ENCODE measurements at regions not wholly inside any gene's neighbourhood (a gene's known extent, or its start where the extent isn't known, plus 50 kb on each side); places are given as distances from the start of the nearest gene placed in this dataset.
"Not testable (repeated sequence)": the region's sequence is repeated elsewhere in the genome, so short reads cannot be mapped to it uniquely, and the experiment has no call there.

DNA sequence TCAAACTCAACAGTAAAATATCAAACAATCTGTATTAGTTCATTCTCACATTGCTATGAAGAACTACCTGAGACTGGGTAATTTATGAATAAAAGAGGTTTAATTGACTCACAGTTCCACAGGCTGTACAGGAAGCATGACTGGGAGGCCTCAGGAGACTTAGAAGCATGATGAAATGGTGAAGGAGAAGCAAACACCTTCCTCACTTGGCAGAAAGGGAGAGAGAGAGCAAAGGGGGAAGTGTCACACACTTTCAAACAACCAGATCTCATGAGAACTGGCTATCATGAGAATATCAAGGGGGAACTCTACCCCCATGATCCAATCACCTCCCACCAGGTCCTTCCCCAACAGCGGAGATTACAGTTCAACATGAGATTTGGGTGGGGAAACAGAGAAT is 198.5 kb upstream of the CRIM1 start:
- not testable (repeated sequence) for DNase-seq

DNA sequence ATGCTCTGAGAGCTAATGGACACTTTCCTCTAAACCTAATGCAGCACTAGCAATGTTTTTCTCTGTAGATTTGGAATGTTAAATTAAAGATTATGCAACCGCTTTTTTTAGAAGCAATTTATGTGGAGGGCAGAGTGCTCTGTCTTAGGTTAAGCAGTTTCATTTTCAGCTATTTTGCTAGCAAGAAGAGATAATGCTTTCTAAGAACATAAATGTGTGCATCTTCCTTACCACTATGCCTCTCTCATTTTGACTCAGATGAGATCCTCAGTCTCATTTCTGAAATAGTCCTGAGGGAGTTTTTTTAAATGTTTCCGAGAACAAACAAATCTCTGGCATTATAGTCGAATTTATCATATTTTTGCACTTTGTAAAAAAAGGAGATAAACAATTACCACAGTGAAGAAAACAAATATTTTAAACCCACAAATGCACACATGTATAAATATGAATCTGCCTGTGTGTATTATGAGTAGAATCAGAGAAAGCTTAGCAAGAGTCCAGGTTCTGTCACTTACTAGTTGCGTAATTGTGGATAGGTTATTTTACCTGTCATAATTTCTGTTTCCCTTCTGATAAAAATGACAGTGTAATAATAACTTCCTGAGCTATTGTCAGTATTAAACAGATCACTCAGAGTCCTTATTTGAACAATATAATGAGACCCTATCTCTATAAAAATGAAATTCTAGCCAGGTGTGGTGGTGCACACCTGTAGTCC is 207.7 kb upstream of the CRIM1 start:
- DNase-seq = no peak

DNA sequence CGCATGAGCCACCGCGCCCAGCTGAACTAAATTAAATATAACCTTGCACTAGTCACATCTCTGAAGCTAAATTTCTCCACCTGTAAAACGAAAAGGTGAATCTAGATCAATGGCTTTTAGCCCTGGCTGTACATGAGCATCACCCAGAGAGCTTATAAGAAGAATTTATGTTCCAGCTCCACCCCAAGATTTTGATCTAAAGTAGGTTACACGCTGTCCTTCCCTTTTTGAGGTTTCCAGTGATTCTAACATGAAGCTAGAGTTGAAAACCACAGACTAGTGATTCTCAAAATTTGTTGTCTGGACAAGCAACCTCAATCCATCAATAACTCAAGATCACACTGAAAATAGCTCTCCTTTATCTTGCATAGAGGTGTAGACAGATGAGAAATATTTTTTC is 208.8 kb upstream of the CRIM1 start:
- no peak for DNase-seq

- no peak for DNase-seq
These were observed 215.2 kb upstream of the CRIM1 start for GRCh38 chr2:36140391-36140790.

DNA sequence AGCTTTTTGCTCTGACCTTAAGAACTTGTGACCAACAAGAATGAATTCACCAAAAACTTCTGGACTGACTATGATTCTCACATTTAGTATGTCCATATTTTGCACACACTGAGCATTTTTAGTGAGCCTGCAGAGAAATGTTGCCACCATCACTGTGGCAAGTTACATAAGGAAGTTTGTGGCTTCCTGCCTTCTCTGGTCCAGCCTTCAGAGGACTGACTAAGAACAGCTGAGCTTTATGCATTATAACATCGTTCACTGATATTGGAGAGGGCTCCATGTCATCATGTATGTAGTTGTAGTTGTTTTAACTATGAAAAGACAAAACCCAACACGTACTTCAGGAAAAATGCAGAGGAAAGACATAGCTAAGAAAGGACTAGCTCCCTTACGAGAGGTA is 218.0 kb upstream of the CRIM1 start:
- DNase-seq = no peak

- no peak for DNase-seq
These were observed 221.3 kb upstream of the CRIM1 start for GRCh38 chr2:36134281-36134680.

GRCh38 chr2:36128359-36128758 is 227.2 kb upstream of the CRIM1 start:
- no peak for DNase-seq

DNA sequence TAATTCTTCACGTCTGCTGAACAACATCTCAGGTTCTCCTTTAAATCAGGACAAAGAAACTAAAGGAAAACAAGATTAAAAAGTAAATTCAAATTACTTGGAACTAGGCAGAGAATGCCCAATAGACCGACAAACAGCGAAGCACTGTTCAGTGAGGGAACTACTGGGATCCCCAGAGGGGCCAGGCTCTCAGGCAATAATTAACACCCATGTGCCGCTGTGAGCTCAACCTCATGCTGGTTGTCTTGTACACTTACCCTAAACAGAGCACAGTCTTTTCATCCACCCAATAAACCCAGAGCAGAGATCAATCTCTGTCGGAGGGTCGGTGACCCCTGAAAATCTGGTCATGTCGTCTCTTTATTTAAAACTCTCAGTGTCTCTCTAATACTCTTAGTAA is 229.9 kb upstream of the CRIM1 start:
- DNase-seq = no peak

DNA sequence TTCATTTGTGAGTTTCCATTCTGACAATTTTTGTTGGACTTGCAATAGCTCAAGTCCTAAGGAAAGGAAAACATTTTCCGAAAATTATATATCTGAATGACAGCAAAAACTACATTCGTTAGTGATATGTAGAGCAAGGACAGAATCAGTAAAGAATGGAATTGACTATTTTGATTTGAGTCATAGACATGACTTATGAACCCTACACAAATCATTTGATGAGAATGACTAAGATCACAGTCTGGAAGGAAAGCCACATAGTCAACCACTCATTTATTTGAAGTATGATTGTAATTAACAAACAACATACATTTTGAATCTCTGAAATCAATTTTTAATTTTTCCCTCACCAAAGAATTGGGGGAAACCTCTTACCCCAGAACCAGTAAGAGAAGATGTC is 231.6 kb upstream of the CRIM1 start:
- DNase-seq = no peak

DNA sequence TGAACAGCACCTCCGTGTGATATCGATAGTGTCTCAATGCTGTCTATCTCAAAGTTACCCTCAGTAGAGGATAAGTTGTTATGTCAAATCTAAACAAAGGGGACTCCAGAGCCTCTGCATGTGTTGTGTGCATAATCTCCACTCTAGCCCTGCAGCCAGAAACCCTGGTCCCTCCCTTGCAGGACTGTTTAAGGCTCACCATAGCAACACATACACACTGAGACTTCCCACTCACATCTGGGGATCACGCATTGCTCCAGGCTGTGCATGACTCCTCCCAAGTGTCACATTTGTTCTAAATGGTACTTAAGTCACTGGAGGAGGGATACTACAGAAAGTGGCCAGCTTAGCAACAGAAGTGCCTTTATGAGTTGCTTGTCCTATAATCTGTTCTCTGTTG is 258.6 kb upstream of the CRIM1 start:
- DNase-seq = no peak

GRCh38 chr2:36091844-36092741 is 263.5 kb upstream of the CRIM1 start:
- DNase-seq = not testable (repeated sequence)

DNA sequence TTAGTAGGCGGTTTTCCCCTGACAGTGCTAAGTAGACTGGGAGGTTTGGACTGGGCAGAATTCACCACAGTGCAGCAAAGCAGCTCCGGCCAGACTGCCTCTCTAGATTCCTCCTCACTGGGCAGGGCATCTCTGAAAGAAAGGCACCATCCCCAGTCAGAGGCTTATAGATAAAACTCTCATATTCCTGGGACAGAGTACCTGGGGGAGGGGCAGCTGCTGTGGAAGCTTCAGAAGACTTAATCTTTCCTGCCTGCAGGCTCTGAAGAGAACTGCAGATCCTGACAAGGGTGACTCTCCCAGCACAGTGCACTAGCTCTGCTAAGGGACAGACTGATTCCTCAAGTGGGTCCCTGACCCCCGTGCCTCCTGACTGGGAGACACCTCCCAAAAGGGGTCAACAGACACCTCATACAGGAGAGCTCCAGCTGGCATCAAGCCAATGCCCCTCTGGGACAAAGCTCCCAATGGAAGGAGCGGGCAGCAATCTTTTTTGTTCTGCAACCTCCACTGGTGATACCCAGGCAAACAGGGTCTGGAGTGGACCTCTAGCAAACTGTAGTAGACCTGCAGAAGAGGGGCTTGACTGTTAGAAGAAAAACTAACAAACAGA is 266.8 kb upstream of the CRIM1 start:
- DNase-seq = no peak

- no peak for DNase-seq
These were observed 268.2 kb upstream of the CRIM1 start for GRCh38 chr2:36087344-36087743.

GRCh38 chr2:36079793-36080192 is 275.8 kb upstream of the CRIM1 start:
- no peak for DNase-seq

- no peak for DNase-seq
These were observed 281.6 kb upstream of the CRIM1 start for GRCh38 chr2:36074008-36074407.

GRCh38 chr2:36071698-36072097 is 283.9 kb upstream of the CRIM1 start:
- no peak for DNase-seq

- DNase-seq = no peak
These were observed 286.5 kb upstream of the CRIM1 start for GRCh38 chr2:36069074-36069473.

DNA sequence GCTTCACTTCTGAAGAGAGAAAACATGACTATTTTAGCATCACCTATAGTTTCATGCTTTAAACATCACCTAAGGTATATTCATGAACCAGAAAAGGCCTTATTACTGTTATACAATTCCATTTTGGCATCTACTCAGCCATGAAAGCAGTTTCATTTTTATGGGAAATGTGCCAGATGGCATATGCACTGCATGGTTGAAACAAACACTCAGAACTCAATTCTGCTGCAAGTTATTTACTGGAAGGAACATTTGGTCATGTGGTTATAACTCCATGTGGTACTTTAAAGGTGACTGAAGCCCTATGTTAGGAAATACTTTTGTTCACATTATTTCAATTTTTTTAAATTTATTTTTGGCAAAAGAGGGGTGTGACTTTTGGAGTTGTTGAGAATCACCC is 287.5 kb upstream of the CRIM1 start:
- peak; percentile 4 for DNase-seq

GRCh38 chr2:36060133-36060532 is 295.4 kb upstream of the CRIM1 start:
- no peak for DNase-seq

DNA sequence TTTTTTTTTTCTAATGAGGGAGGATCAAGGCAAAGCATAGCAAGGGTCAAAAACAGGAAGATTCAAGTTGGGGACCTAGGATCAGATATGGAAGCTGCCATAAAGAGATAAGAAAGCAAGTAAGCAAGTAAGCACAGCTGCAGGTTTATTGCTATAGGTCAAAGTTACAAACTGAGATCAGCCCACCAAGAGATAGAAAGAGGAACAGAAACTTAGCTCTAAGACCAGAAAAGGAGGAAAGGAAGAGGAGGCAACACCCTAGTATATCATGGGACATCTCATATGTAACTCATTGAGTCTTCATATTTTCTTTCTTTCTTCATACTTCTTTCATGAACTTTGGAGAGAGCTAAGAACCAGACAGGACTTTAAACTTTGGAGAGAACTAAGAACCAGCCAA is 295.9 kb upstream of the CRIM1 start:
- peak; percentile 53 for DNase-seq

DNA sequence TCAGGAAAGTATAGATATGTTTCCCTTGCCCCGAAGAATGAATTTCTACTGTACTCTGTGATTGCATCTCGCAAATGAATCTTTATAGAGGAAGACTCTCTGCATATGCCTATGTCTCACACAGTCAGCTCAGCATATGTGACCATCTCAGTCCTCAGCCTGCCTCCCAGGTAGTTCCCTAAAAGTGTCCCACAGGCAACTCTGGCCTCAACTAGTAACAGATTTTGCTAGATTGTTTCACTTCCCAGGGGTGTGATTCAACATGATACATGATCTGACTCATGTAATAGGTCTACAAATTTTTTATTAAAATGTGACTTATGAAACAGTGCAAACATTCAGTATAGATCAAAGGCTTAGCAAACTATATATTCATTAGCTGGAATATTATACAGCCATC is 296.6 kb upstream of the CRIM1 start:
- no peak for DNase-seq

- DNase-seq = no peak
These were observed 297.5 kb upstream of the CRIM1 start for GRCh38 chr2:36058076-36058475.

DNA sequence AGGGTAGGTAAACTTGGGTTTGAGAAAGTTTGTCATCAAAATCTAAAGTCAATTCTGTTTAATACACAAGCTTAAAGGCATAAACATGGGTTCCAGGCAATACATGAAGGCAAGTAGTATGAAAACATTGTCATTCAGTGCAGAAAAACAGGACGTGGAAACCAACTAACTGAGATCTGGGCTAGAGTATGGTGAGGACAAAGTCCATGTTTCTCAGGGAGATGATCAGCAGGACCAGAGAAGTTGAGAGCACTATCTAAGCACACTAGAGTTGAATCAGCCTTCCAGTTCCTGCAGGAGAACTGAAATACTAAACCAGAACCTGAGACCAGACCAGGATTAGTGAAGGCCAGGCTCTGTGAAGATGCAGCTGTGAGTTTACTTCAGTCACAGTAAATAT is 302.8 kb upstream of the CRIM1 start:
- no peak for DNase-seq

DNA sequence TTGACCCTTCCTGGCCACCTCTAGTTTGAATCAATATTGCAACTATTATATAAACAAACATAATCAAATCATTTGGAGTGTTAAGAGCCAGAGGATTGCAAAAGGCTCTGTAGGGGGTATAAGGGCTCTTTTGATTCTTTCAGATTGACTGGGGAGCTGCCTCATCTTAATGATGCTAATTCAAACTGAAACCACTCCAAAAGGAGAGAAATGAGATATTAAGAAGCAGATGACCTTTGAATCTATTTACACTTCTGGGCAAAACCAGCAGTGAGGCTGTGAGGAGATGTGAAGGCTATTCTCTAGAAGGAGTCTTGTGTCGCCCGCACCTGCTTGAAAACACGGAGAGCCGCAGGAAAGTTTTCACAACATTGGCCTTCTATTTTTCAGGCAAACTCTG is 311.2 kb upstream of the CRIM1 start:
- DNase-seq = no peak

Measured in RPMI8226 (cell line).